ENCODE measurements at regions not wholly inside any gene's neighbourhood (a gene's known extent, or its start where the extent isn't known, plus 50 kb on each side); places are given as distances from the start of the nearest gene placed in this dataset.

GRCh38 chr17:65441053-65441605 lies 120.3 kb downstream of the AXIN2 start:
- no peak overlapping the region for H3K9ac ChIP-seq
- no peaks in the 10 kb centered on the region for H3K4me1 ChIP-seq (ENCODE audit: low read depth, poor library complexity, severe bottlenecking)
- no peaks in the 10 kb centered on the region for H3K27me3 ChIP-seq (ENCODE audit: insufficient read depth, low read depth)
- H3K27ac ChIP-seq = no peak overlapping the region
- no peak overlapping the region for H3K4me3 ChIP-seq (IDR thresholded peaks at IDR 0.05; ENCODE audit: insufficient read depth, low read depth, low read length)
- no peak overlapping the region for H2AFZ ChIP-seq (ENCODE audit: low read depth)
- H4K20me1 ChIP-seq (ENCODE audit: insufficient read depth) = no peaks in the 10 kb centered on the region
- H3K79me2 ChIP-seq (ENCODE audit: insufficient read depth, low read depth) = no peaks in the 10 kb centered on the region
- no peak overlapping the region for H3K4me2 ChIP-seq
- no peaks in the 10 kb centered on the region for H3K36me3 ChIP-seq (ENCODE audit: insufficient read depth)
- no peak for TF ChIP-seq CTCF (conservative IDR thresholded peaks at IDR 0.05; ENCODE audit: low read depth, low read length)

- no peak overlapping the region for H3K4me2 ChIP-seq
- no peaks in the 10 kb centered on the region for H3K4me1 ChIP-seq (ENCODE audit: low read depth, poor library complexity, severe bottlenecking)
- H3K36me3 ChIP-seq (ENCODE audit: insufficient read depth) = no peaks in the 10 kb centered on the region
- H3K79me2 ChIP-seq (ENCODE audit: insufficient read depth, low read depth) = no peaks in the 10 kb centered on the region
- no peak overlapping the region for H3K4me3 ChIP-seq (IDR thresholded peaks at IDR 0.05; ENCODE audit: insufficient read depth, low read depth, low read length)
- no peaks in the 10 kb centered on the region for H4K20me1 ChIP-seq (ENCODE audit: insufficient read depth)
- TF ChIP-seq CTCF (conservative IDR thresholded peaks at IDR 0.05; ENCODE audit: low read depth, low read length) = no peak
- H2AFZ ChIP-seq (ENCODE audit: low read depth) = no peak overlapping the region
- no peak overlapping the region for H3K9ac ChIP-seq
- H3K27me3 ChIP-seq (ENCODE audit: insufficient read depth, low read depth) = no peaks in the 10 kb centered on the region
- H3K27ac ChIP-seq = no peak overlapping the region
These were observed 122.6 kb downstream of the AXIN2 start for GRCh38 chr17:65438708-65439294.

DNA sequence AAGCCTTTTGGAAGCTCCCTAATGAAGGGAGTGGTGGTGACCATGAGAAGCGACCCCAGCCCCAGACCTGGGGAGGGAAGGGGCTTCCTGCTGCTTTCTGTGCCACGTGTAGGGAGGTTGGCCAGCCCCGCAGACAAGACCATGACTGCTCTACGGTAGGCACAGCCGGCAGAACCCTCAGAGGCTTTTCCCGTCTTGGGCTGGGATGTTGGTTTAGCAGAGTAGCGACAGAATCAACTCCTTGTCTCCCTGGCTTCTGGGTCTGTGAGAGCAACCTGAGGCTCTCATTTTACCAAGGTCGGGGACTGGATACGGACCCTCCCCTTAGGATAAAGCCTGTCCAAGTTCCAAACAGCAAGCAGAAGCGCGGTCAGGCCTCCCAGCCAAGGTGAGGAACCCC lies 123.3 kb downstream of the AXIN2 start:
- Histone ChIP-seq H3K27ac (no peak overlapping the region), H3K27me3 (ENCODE audit: insufficient read depth, low read depth) (no peaks in the 10 kb centered on the region), H3K36me3 (ENCODE audit: insufficient read depth) (no peaks in the 10 kb centered on the region), H3K4me1 (ENCODE audit: low read depth, poor library complexity, severe bottlenecking) (no peaks in the 10 kb centered on the region), H4K20me1 (ENCODE audit: insufficient read depth) (no peaks in the 10 kb centered on the region), H2AFZ (ENCODE audit: low read depth) (no peak overlapping the region), H3K4me2 (no peak overlapping the region), H3K79me2 (ENCODE audit: insufficient read depth, low read depth) (no peaks in the 10 kb centered on the region), H3K4me3 (IDR thresholded peaks at IDR 0.05; ENCODE audit: insufficient read depth, low read depth, low read length) (no peak overlapping the region), H3K9ac (no peak overlapping the region)
- TF ChIP-seq CTCF (conservative IDR thresholded peaks at IDR 0.05; ENCODE audit: low read depth, low read length) = no peak

DNA sequence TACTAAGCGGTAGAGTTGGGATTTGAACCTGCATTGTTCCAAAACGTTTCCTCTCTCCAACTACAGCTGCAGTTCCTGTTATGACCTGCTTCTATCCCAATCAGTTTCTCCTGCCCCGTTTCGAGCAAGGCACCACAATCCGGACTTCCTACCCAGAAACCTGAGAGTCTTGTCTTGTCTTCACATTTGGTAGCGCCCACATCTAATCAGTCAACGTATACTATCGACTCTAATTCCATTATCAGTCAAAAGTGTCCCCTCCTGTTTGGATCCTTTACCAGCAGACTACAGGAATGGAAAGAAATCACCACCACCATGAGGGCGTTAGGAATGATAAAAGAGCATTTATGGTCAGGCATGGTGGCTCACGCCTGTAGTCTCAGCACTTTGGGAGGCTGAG lies 124.6 kb downstream of the AXIN2 start:
- Histone ChIP-seq H4K20me1 (ENCODE audit: insufficient read depth) (no peaks in the 10 kb centered on the region), H3K27ac (no peak overlapping the region), H3K4me1 (ENCODE audit: low read depth, poor library complexity, severe bottlenecking) (no peaks in the 10 kb centered on the region), H3K36me3 (ENCODE audit: insufficient read depth) (no peaks in the 10 kb centered on the region), H3K27me3 (ENCODE audit: insufficient read depth, low read depth) (no peaks in the 10 kb centered on the region), H3K9ac (no peak overlapping the region), H3K4me3 (IDR thresholded peaks at IDR 0.05; ENCODE audit: insufficient read depth, low read depth, low read length) (no peak overlapping the region), H2AFZ (ENCODE audit: low read depth) (no peak overlapping the region), H3K4me2 (no peak overlapping the region), H3K79me2 (ENCODE audit: insufficient read depth, low read depth) (no peaks in the 10 kb centered on the region)
- TF ChIP-seq CTCF (conservative IDR thresholded peaks at IDR 0.05; ENCODE audit: low read depth, low read length) = no peak

Measured in KMS-11 (cell line).